PC-3 (cell line): ENCODE measurements at regions not wholly inside any gene's neighbourhood (a gene's known extent, or its start where the extent isn't known, plus 50 kb on each side); places are given as distances from the start of the nearest gene placed in this dataset.

ENCODE experiments used
- ATAC-seq: fragments of 200-7000 bp; cut with Tn5 transposase; 2 replicates; pipeline ENCODE4 v1.9.1; 2020; ENCODE audit warnings: mild to moderate bottlenecking, moderate library complexity
- BruUV-seq: library from RNA; stranded (reverse); fragments of 400-500 nt; replicated peaks from 2 replicates; lab custom pipeline; 2021; lab: Mats Ljungman, UMichigan
- CTCF ChIA-PET: fragments of 300-600 bp; sonication (Branson Sonifier 250); formaldehyde crosslinking; loops from one replicate; lab custom pipeline; 2022; ENCODE audit warnings: antibody characterized with exemption; lab: Charles Lee
- POLR2A ChIA-PET: fragments of 300-600 bp; sonication (Branson Sonifier 250); formaldehyde crosslinking; loops from one replicate; lab custom pipeline; 2022; ENCODE audit warnings: antibody characterized with exemption; ENCODE audit not compliant: unreplicated experiment; lab: Charles Lee
- DNase-seq: peaks from one replicate; pipeline ENCODE4 v3.0.0-alpha.2; 2015
- H2AFZ ChIP-seq: fragments of 300-600 bp; sonication (generic); 2 replicates; pipeline ENCODE4 v1.6.0; 2016; ENCODE audit warnings: antibody characterized with exemption, low read length
- H3F3A ChIP-seq: fragments of 300-600 bp; sonication (generic); one replicate; pipeline ENCODE4 v1.6.0; 2017; ENCODE audit warnings: antibody characterized with exemption, low read length, control low read depth, mild to moderate bottlenecking; ENCODE audit not compliant: unreplicated experiment
- H3K27ac ChIP-seq: fragments of 300-600 bp; sonication (generic); 2 replicates; pipeline ENCODE4 v1.5.1; 2016; ENCODE audit warnings: mild to moderate bottlenecking, low read length
- H3K27me3 ChIP-seq: fragments of 300-600 bp; sonication (generic); 2 replicates; pipeline ENCODE4 v1.6.1; 2016; ENCODE audit warnings: low read length, mixed read lengths
- H3K36me3 ChIP-seq: fragments of 300-600 bp; sonication (generic); 2 replicates; pipeline ENCODE4 v1.6.1; 2016; ENCODE audit warnings: low read depth, mixed run types, low read length, mixed read lengths
- H3K4me1 ChIP-seq: fragments of 300-600 bp; sonication (generic); 2 replicates; pipeline ENCODE4 v1.5.1; 2016; ENCODE audit warnings: low read length; ENCODE audit not compliant: insufficient read depth
- H3K4me2 ChIP-seq: fragments of 300-600 bp; sonication (generic); 2 replicates; pipeline ENCODE4 v1.6.0; 2016; ENCODE audit warnings: low read length
- H3K4me3 ChIP-seq: fragments of 300-600 bp; sonication (generic); 2 replicates; pipeline ENCODE4 v1.5.1; 2016; ENCODE audit warnings: mild to moderate bottlenecking, low read length, mixed read lengths
- H3K79me2 ChIP-seq: fragments of 300-600 bp; sonication (generic); 2 replicates; pipeline ENCODE4 v1.6.1; 2017; ENCODE audit warnings: low read length, mixed read lengths
- H3K9ac ChIP-seq: fragments of 300-600 bp; sonication (generic); 2 replicates; pipeline ENCODE4 v1.6.0; 2016; ENCODE audit warnings: mild to moderate bottlenecking, low read length
- H3K9me2 ChIP-seq: fragments of 300-600 bp; sonication (generic); replicated peaks from 2 replicates; pipeline ENCODE4 v1.6.1; 2016; ENCODE audit warnings: mixed run types, low read length, mixed read lengths
- H3K9me3 ChIP-seq: fragments of 300-600 bp; sonication (generic); 2 replicates; pipeline ENCODE4 v1.6.1; 2016; ENCODE audit warnings: low read length, mixed read lengths
- H4K20me1 ChIP-seq: fragments of 300-600 bp; sonication (generic); 2 replicates; pipeline ENCODE4 v1.6.1; 2016; ENCODE audit warnings: low read length, mixed read lengths
- EZH2 ChIP-seq: fragments of 300-600 bp; sonication (generic); IDR thresholded peaks from one replicate; pipeline ENCODE4 v1.6.1; 2017; ENCODE audit warnings: antibody characterized with exemption, mild to moderate bottlenecking, low read length; ENCODE audit not compliant: unreplicated experiment
- EZH2phosphoT487 ChIP-seq: fragments of 300-600 bp; sonication (generic); IDR thresholded peaks from 2 replicates; pipeline ENCODE4 v1.6.1; 2018; ENCODE audit warnings: mild to moderate bottlenecking, antibody characterized with exemption, low read length, borderline replicate concordance
- intact Hi-C: fragments of 100-400 bp; cut with micrococcal nuclease; formaldehyde crosslinking; loops from 2 replicates; pipeline ENCODE4 v1.9.0; 2023
- TF ChIP-seq, protein P1 (sequence below): fragments of 300-600 bp; sonication (generic); conservative IDR thresholded peaks from 2 replicates; pipeline ENCODE4 v1.5.1; 2017; ENCODE audit warnings: antibody characterized with exemption, low read depth, mild to moderate bottlenecking, low read length

DNA sequence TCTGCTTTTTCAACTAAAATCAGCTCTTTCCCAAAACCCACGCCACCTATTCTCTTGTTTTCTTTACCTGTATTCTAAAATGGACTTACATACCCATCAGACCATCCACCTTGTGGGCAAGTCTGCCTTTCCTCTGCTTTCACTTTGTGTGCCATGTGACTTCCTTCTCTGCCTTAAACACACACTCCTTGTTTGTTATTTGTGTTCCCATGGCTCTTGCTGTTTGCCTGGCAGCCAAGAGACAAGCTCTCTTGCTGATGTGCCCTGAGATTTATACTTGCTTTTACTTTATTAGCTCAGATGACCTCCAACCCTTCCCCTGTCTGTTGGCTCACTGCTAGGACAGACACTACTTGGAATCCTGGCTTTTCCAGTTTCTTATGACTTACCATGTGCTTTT, 309.7 kb upstream of the LRRTM4 start:
- ChIA-PET CTCF (no interaction called here), POLR2A (no interaction called here)
- BruUV-seq = no TSS peak
- intact Hi-C loops = no loop called here
- Histone ChIP-seq H3K79me2 (no peaks in the 10 kb centered on the region), H3K9me2 (no peaks in the 10 kb centered on the region), H3K4me2 (no peak overlapping the region), H3K4me1 (no peaks in the 10 kb centered on the region), H3F3A (no peaks in the 10 kb centered on the region), H3K36me3 (no peaks in the 10 kb centered on the region), H2AFZ (no peak overlapping the region), H3K9ac (no peak overlapping the region), H3K27ac (no peak overlapping the region), H3K27me3 (no peaks in the 10 kb centered on the region), H4K20me1 (no peaks in the 10 kb centered on the region), H3K4me3 (no peak overlapping the region), H3K9me3 (peaks cover 16% of the 10 kb centered on the region)
- ATAC-seq (no peak), DNase-seq (no peak)
- no peak for TF ChIP-seq EZH2phosphoT487
- TF ChIP-seq EZH2 = no peak
- TF ChIP-seq, protein P1, sequence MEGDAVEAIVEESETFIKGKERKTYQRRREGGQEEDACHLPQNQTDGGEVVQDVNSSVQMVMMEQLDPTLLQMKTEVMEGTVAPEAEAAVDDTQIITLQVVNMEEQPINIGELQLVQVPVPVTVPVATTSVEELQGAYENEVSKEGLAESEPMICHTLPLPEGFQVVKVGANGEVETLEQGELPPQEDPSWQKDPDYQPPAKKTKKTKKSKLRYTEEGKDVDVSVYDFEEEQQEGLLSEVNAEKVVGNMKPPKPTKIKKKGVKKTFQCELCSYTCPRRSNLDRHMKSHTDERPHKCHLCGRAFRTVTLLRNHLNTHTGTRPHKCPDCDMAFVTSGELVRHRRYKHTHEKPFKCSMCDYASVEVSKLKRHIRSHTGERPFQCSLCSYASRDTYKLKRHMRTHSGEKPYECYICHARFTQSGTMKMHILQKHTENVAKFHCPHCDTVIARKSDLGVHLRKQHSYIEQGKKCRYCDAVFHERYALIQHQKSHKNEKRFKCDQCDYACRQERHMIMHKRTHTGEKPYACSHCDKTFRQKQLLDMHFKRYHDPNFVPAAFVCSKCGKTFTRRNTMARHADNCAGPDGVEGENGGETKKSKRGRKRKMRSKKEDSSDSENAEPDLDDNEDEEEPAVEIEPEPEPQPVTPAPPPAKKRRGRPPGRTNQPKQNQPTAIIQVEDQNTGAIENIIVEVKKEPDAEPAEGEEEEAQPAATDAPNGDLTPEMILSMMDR = no peak

DNA sequence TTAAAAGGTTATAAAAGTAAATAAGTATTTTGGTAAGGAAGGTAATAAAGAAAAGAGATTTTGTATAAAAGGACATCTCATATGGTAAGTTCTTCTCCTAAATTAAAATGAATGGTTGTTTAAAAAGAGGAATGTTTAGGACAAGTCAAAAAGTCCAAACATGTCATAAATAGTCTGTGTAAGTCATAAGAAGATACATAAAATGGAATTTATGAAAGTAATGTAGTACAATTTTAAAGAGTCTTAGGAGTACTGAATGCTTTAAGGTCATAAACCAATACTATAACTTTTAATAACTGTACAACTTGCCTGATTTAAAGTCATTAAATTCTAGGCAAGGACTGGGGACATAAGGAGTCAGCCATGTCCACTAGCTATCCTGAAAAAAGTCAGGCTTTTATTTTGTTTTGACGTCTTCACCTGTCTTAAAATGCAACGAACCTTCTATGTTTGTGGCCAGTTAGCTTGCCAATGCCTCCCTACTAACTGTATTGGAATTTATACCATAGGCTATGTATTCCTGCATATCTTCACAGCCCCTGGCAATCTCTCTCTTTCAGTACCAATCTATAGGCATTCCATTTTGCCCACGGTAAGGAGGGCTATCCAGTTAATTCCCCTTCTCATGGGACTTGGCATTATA, 312.3 kb upstream of the LRRTM4 start:
- Histone ChIP-seq H3K9ac (no peak overlapping the region), H3K27me3 (no peaks in the 10 kb centered on the region), H3K79me2 (no peaks in the 10 kb centered on the region), H3F3A (no peaks in the 10 kb centered on the region), H3K4me2 (no peak overlapping the region), H2AFZ (no peak overlapping the region), H3K36me3 (no peaks in the 10 kb centered on the region), H4K20me1 (no peaks in the 10 kb centered on the region), H3K9me3 (peaks cover 24% of the 10 kb centered on the region), H3K4me3 (no peak overlapping the region; the same call in 1 of the 2 replicates), H3K27ac (no peak overlapping the region), H3K4me1 (no peaks in the 10 kb centered on the region), H3K9me2 (no peaks in the 10 kb centered on the region)
- no TSS peak for BruUV-seq
- DNase-seq (no peak), ATAC-seq (no peak)
- TF ChIP-seq EZH2 = no peak
- TF ChIP-seq EZH2phosphoT487 = no peak
- ChIA-PET CTCF (no interaction called here), POLR2A (no interaction called here)
- intact Hi-C loops = no loop called here

DNA sequence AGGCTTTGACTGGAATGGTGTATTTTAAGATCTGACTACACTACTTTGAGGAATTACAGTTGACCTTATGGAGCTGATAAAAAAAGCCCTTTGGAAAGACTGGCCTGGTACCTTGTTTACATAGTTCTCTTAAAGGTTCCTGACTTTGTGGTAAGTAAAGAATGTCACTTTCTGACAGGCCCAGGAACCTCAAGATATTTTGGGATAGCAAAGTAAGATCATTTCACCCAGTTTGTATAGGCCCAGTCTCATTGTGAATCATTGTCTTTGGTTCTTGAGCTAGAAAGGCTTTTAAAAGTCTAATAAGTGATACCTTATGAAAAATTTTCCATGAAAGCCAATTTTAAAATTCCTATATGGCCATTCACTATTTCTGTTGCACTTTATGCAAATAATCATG, 316.3 kb upstream of the LRRTM4 start:
- Histone ChIP-seq H3K4me2 (no peak overlapping the region), H3K9me3 (peaks cover 21% of the 10 kb centered on the region), H4K20me1 (no peaks in the 10 kb centered on the region), H3F3A (no peaks in the 10 kb centered on the region), H2AFZ (no peak overlapping the region), H3K9ac (no peak overlapping the region), H3K4me1 (no peaks in the 10 kb centered on the region), H3K79me2 (no peaks in the 10 kb centered on the region), H3K27ac (no peak overlapping the region), H3K9me2 (no peaks in the 10 kb centered on the region), H3K27me3 (no peaks in the 10 kb centered on the region), H3K36me3 (no peaks in the 10 kb centered on the region), H3K4me3 (no peak overlapping the region)
- ChIA-PET POLR2A (no interaction called here), CTCF (no interaction called here)
- DNase-seq (no peak), ATAC-seq (no peak)
- TF ChIP-seq EZH2 (no peak), EZH2phosphoT487 (no peak)
- TF ChIP-seq, protein P1 = no peak
- BruUV-seq = no TSS peak
- intact Hi-C loops = no loop called here
